Astrocyte (in vitro differentiated cells and primary cell): ENCODE measurements at regions not wholly inside any gene's neighbourhood (a gene's known extent, or its start where the extent isn't known, plus 50 kb on each side); places are given as distances from the start of the nearest gene placed in this dataset.

Experiments
- CTCF ChIP-seq: IDR thresholded peaks from 2 replicates; pipeline ENCODE4 v1.5.1; 2011; ENCODE audit warnings: low read depth, mild to moderate bottlenecking, inconsistent platforms, low read length, moderate library complexity; ENCODE audit not compliant: insufficient read depth
- EZH2 ChIP-seq: IDR thresholded peaks from 2 replicates; pipeline ENCODE4 v1.6.1; 2012; ENCODE audit warnings: mild to moderate bottlenecking, low read length, inconsistent platforms; ENCODE audit not compliant: insufficient read depth

GRCh38 chr2:2635025-2635528 lies 304.0 kb upstream of the MYT1L start:
- TF ChIP-seq CTCF (no peak), EZH2 (no peak)
